CD4-positive, alpha-beta T cell (primary cell): ENCODE measurements at regions not wholly inside any gene's neighbourhood (a gene's known extent, or its start where the extent isn't known, plus 50 kb on each side); places are given as distances from the start of the nearest gene placed in this dataset.

Experiments
- ATAC-seq: fragments of 200-7000 bp; cut with Tn5 transposase; one replicate; pipeline ENCODE4 v1.10.0; 2022; ENCODE audit warnings: mild to moderate bottlenecking; ENCODE audit not compliant: poor library complexity
- CTCF ChIA-PET: fragments of 350-600 bp; sonication (Branson Sonifier 250); formaldehyde crosslinking; loops from one replicate; lab custom pipeline; 2021; ENCODE audit warnings: antibody characterized with exemption, inconsistent platforms; lab: Charles Lee
- POLR2A ChIA-PET: fragments of 350-600 bp; sonication (Branson Sonifier 250); formaldehyde crosslinking; loops from one replicate; lab custom pipeline; 2021; ENCODE audit warnings: antibody characterized with exemption, inconsistent platforms; lab: Charles Lee
- DNase-seq, 14 experiments: peaks; one replicate each; pipeline ENCODE4 v3.0.0-alpha.2; 2013 to 2020; ENCODE audit warnings: mixed read lengths in 2 of 14
- H3K27ac ChIP-seq, 2 donors: one replicate each; pipeline versions ENCODE4 v1.5.1 to v1.7.0; 2013; ENCODE audit warnings: low read length in 2 of 2, low read depth in 1 of 2, mild to moderate bottlenecking in 1 of 2
- H3K27me3 ChIP-seq, 2 experiments: 1 replicate in 1 of 2; 2 replicates in 1 of 2; pipeline versions ENCODE4 v1.6.1 to v1.7.0; 2013; ENCODE audit warnings: low read length in 2 of 2, control low read depth in 1 of 2, mild to moderate bottlenecking in 1 of 2, moderate library complexity in 1 of 2; ENCODE audit not compliant: insufficient read depth in 2 of 2, control insufficient read depth in 1 of 2
- H3K36me3 ChIP-seq: one replicate; pipeline ENCODE4 v1.6.1; 2013; ENCODE audit warnings: low read length, control low read depth; ENCODE audit not compliant: insufficient read depth
- H3K4me1 ChIP-seq: one replicate; pipeline ENCODE4 v1.6.1; 2013; ENCODE audit warnings: low read length, control low read depth; ENCODE audit not compliant: insufficient read depth
- H3K4me3 ChIP-seq: one replicate; pipeline ENCODE4 v1.5.1; 2013; ENCODE audit warnings: mild to moderate bottlenecking, low read length, moderate library complexity
- H3K9me3 ChIP-seq, 2 experiments: 1 replicate in 1 of 2; 2 replicates in 1 of 2; pipeline versions ENCODE4 v1.6.1 to v1.7.0; 2013; ENCODE audit warnings: low read length in 2 of 2, mild to moderate bottlenecking in 2 of 2, control low read depth in 1 of 2, moderate library complexity in 1 of 2; ENCODE audit not compliant: control insufficient read depth in 1 of 2, insufficient read depth in 1 of 2
- H3K27ac Mint-ChIP-seq: one replicate; pipeline ENCODE4 v1.8.0; 2020; ENCODE audit warnings: mixed read lengths
- H3K27me3 Mint-ChIP-seq: one replicate; pipeline ENCODE4 v1.8.0; 2021; ENCODE audit warnings: mixed read lengths
- H3K36me3 Mint-ChIP-seq: one replicate; pipeline ENCODE4 v1.8.0; 2021; ENCODE audit warnings: low read depth, mixed read lengths
- H3K4me1 Mint-ChIP-seq: one replicate; pipeline ENCODE4 v1.8.0; 2021; ENCODE audit warnings: low read depth, mixed read lengths
- H3K4me3 Mint-ChIP-seq: one replicate; pipeline ENCODE4 v1.8.0; 2020; ENCODE audit warnings: mild to moderate bottlenecking, mixed read lengths
- H3K9me3 Mint-ChIP-seq: one replicate; pipeline ENCODE4 v1.8.0; 2020; ENCODE audit warnings: mixed read lengths
- CTCF ChIP-seq: fragments of 200-600 bp; IDR thresholded peaks from one replicate; pipeline ENCODE4 v1.8.0; 2022; ENCODE audit warnings: antibody characterized with exemption, mild to moderate bottlenecking
- intact Hi-C, 2 experiments: fragments of 100-400 bp; cut with DNase I in 1 of 2; cut with micrococcal nuclease in 1 of 2; formaldehyde crosslinking; loops; one replicate each; pipeline versions ENCODE4 v1.15.1 to v1.9.0; 2023 to 2025; cut with DNase I, micrococcal nuclease

GRCh38 chr16:22628994-22629393 is 118.3 kb downstream of the NPIPB5 start:
- Mint-ChIP-seq H3K36me3 (no peaks in the 10 kb centered on the region), H3K4me3 (no peak overlapping the region), H3K9me3 (no peaks in the 10 kb centered on the region), H3K4me1 (no peaks in the 10 kb centered on the region), H3K27ac (no peak overlapping the region), H3K27me3 (peaks cover 12% of the 10 kb centered on the region)
- Histone ChIP-seq H3K9me3 (no peaks in the 10 kb centered on the region), H3K27ac (no peak overlapping the region), H3K27me3 (peaks cover 3 to 9% of the 10 kb centered on the region in 2 experiments), H3K4me3 (no peak overlapping the region), H3K4me1 (no peaks in the 10 kb centered on the region), H3K36me3 (no peaks in the 10 kb centered on the region)
- POLR2A ChIA-PET, result no interaction called here
- no peak for TF ChIP-seq CTCF
- CTCF ChIA-PET, result no interaction called here
- DNase-seq (no peak), ATAC-seq (no peak)
- intact Hi-C loops, result no loop called here

GRCh38 chr16:22630242-22630641 is 119.6 kb downstream of the NPIPB5 start:
- Mint-ChIP-seq H3K36me3 (no peaks in the 10 kb centered on the region), H3K4me3 (no peak overlapping the region), H3K27ac (no peak overlapping the region), H3K4me1 (no peaks in the 10 kb centered on the region), H3K27me3 (peaks cover 18% of the 10 kb centered on the region), H3K9me3 (no peaks in the 10 kb centered on the region)
- no peak for DNase-seq
- Histone ChIP-seq H3K36me3 (no peaks in the 10 kb centered on the region), H3K4me1 (no peaks in the 10 kb centered on the region), H3K9me3 (no peaks in the 10 kb centered on the region), H3K27ac (no peak overlapping the region), H3K4me3 (no peak overlapping the region), H3K27me3 (peaks cover 5 to 15% of the 10 kb centered on the region in 2 experiments)
- CTCF ChIA-PET, result no interaction called here
- ATAC-seq, result no peak
- POLR2A ChIA-PET, result no interaction called here
- no peak for TF ChIP-seq CTCF
- intact Hi-C loops, result no loop called here

GRCh38 chr16:22631264-22631663 is 120.6 kb downstream of the NPIPB5 start:
- DNase-seq (no peak), ATAC-seq (no peak)
- Mint-ChIP-seq H3K4me3 (no peak overlapping the region), H3K4me1 (no peaks in the 10 kb centered on the region), H3K27ac (no peak overlapping the region), H3K27me3 (peaks cover 26% of the 10 kb centered on the region), H3K9me3 (no peaks in the 10 kb centered on the region), H3K36me3 (no peaks in the 10 kb centered on the region)
- Histone ChIP-seq H3K27me3 (peaks cover 5 to 15% of the 10 kb centered on the region in 2 experiments), H3K9me3 (no peaks in the 10 kb centered on the region), H3K36me3 (no peaks in the 10 kb centered on the region), H3K4me3 (no peak overlapping the region), H3K4me1 (no peaks in the 10 kb centered on the region), H3K27ac (no peak overlapping the region)
- CTCF ChIA-PET, result interaction anchor here (0.7 kb wide), 1 partner anchor 35 kb away, joined by 3 read pairs; no protein-coding TSS in a partner anchor
- intact Hi-C loops, result no loop called here
- POLR2A ChIA-PET, result no interaction called here
- TF ChIP-seq CTCF, result no peak
